ENCODE measurements at regions not wholly inside any gene's neighbourhood (a gene's known extent, or its start where the extent isn't known, plus 50 kb on each side); places are given as distances from the start of the nearest gene placed in this dataset.
"Not testable (repeated sequence)": the region's sequence is repeated elsewhere in the genome, so short reads cannot be mapped to it uniquely, and the experiment has no call there.

DNA sequence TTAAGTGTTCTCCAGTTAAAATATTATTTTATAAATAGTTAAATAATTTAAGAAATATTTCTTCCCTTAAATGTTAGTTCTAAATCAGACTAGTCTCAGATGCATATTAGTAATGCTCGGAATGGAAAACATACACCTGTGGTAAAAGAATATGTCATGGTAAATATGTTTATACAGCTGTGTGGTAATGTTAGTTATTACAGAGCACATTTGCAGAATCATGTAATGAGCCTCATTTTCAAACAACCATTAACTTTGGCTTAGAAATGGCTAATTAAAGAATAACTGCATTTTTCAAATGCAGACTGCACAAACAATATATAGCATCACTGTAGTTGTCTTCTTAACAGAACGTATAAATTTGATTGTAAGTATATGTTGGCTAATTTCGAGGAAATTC, 90.3 kb downstream of the DISP1 start:
- no peak overlapping the region for H3K27ac ChIP-seq (ENCODE audit: low read depth in 2 of 2, low read length in 1 of 2)
- H3F3A ChIP-seq (replicated peaks; ENCODE audit: insufficient read depth), result peaks cover 3% of the 10 kb centered on the region
- POLR2A ChIA-PET, result no interaction called here
- no peaks in the 10 kb centered on the region for H3K36me3 ChIP-seq (replicated peaks in 1 of 2; ENCODE audit: control insufficient read depth in 1 of 2, insufficient read depth in 2 of 2, low read length in 1 of 2)
- H3K4me1 ChIP-seq (ENCODE audit: control insufficient read depth in 1 of 2, insufficient read depth in 2 of 2, low read depth in 1 of 2, low read length in 1 of 2), result peaks cover 3 to 9% of the 10 kb centered on the region in 2 experiments; a peak in 3 of 4 replicates
- H3K4me2 ChIP-seq, result no peak overlapping the region
- CTCF ChIA-PET, result interaction anchor here (1.1 kb wide), 1 partner anchor 9 kb away, joined by 3 read pairs; no protein-coding TSS in a partner anchor
- H3K27me3 ChIP-seq (ENCODE audit: insufficient read depth), result no peaks in the 10 kb centered on the region
- TF ChIP-seq, protein P1, sequence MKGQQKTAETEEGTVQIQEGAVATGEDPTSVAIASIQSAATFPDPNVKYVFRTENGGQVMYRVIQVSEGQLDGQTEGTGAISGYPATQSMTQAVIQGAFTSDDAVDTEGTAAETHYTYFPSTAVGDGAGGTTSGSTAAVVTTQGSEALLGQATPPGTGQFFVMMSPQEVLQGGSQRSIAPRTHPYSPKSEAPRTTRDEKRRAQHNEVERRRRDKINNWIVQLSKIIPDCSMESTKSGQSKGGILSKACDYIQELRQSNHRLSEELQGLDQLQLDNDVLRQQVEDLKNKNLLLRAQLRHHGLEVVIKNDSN (IDR thresholded peaks at IDR 0.05; ENCODE audit: borderline replicate concordance, low read depth), result no peak
- no peak for TF ChIP-seq FOXM1 (IDR thresholded peaks at IDR 0.05; ENCODE audit: low read depth)
- H3K79me2 ChIP-seq (ENCODE audit: insufficient read depth), result no peaks in the 10 kb centered on the region
- H3K9ac ChIP-seq, result no peak overlapping the region
- no peak for DNase-seq
- no peak overlapping the region for H3K4me3 ChIP-seq (ENCODE audit: low read depth in 2 of 2, low read length in 1 of 2)
- H4K20me1 ChIP-seq (ENCODE audit: insufficient read depth), result no peaks in the 10 kb centered on the region
- H3K9me3 ChIP-seq, result no peaks in the 10 kb centered on the region
- H3K9me2 ChIP-seq, result no peaks in the 10 kb centered on the region
- H2AFZ ChIP-seq (ENCODE audit: low read depth), result no peak overlapping the region
- 85% methylated on average over 3 of the region's 3 CpGs for WGBS (ENCODE audit: low lambda C conversion rate)

DNA sequence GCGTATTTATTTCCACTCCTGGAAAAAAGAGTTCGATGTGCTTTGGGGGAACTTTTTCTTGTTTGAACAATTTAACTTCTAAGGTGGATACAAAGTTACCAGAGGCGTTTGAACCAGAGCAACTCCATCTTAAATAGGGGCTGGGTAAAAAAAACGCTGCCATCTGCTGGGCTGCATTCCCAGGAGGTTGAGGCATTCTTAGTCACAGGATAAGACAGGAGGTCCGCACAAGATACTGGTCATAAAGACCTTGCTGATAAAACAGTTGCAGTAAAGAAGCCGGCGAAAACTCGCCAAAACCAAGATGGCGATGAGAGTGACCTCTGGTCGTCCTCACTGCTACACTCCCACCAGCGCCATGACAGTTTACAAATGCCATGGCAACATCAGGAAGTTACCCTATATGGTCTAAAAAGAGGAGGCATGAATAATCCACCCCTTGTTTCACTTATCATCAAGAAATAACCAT, 91.5 kb downstream of the DISP1 start:
- H3K9me3 ChIP-seq; H3K9ac ChIP-seq; H3K79me2 ChIP-seq (ENCODE audit: insufficient read depth); H3K9me2 ChIP-seq; H3K4me3 ChIP-seq (ENCODE audit: low read depth in 2 of 2, low read length in 1 of 2); H4K20me1 ChIP-seq (ENCODE audit: insufficient read depth); H3K4me2 ChIP-seq; POLR2A ChIA-PET; H3F3A ChIP-seq (replicated peaks; ENCODE audit: insufficient read depth); H3K27ac ChIP-seq (ENCODE audit: low read depth in 2 of 2, low read length in 1 of 2); H3K36me3 ChIP-seq (replicated peaks in 1 of 2; ENCODE audit: control insufficient read depth in 1 of 2, insufficient read depth in 2 of 2, low read length in 1 of 2); H2AFZ ChIP-seq (ENCODE audit: low read depth); DNase-seq; H3K27me3 ChIP-seq (ENCODE audit: insufficient read depth): not testable (repeated sequence)
- 90% methylated on average over 11 of the region's 11 CpGs for WGBS (ENCODE audit: low lambda C conversion rate)
- H3K4me1 ChIP-seq (ENCODE audit: control insufficient read depth in 1 of 2, insufficient read depth in 2 of 2, low read depth in 1 of 2, low read length in 1 of 2), result peaks cover 6 to 14% of the 10 kb centered on the region in 2 experiments
- CTCF ChIA-PET, result interaction anchor here (1.1 kb wide), 1 partner anchor 10 kb away, joined by 3 read pairs; no protein-coding TSS in a partner anchor

DNA sequence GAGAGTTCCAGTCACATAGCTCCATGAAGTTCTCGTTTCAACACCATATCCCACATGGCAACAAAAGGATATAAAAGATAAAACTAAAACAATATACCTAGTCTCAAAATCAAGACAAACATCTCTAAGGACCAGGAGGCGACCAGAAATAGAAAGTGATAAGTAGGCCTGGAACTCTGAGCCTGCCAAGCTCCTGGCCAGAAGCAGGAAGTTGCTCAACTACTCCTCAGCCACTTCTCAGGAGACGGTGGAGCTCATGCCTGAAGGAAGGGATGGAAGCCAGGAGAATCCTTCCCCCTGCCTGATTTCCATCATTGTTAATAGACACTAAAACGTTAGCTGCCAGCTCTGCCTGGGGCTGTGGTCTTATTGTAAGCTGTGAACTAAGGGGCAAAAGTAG, 94.7 kb downstream of the DISP1 start:
- Histone ChIP-seq H3K36me3 (replicated peaks in 1 of 2; ENCODE audit: control insufficient read depth in 1 of 2, insufficient read depth in 2 of 2, low read length in 1 of 2) (no peaks in the 10 kb centered on the region), H3K9ac (no peak overlapping the region), H3K4me2 (0 out of 2 replicates have a peak overlapping the region, but pooled peaks have one; percentile 16), H3K9me2 (no peaks in the 10 kb centered on the region), H3K79me2 (ENCODE audit: insufficient read depth) (no peaks in the 10 kb centered on the region), H3F3A (replicated peaks; ENCODE audit: insufficient read depth) (peaks cover 3% of the 10 kb centered on the region), H4K20me1 (ENCODE audit: insufficient read depth) (no peaks in the 10 kb centered on the region), H3K9me3 (no peaks in the 10 kb centered on the region), H2AFZ (ENCODE audit: low read depth) (no peak overlapping the region), H3K27ac (ENCODE audit: low read depth in 2 of 2, low read length in 1 of 2) (peak overlapping the region; percentile 17; a peak in 1 of 4 replicates), H3K27me3 (ENCODE audit: insufficient read depth) (no peaks in the 10 kb centered on the region), H3K4me1 (ENCODE audit: control insufficient read depth in 1 of 2, insufficient read depth in 2 of 2, low read depth in 1 of 2, low read length in 1 of 2) (peaks cover 6 to 20% of the 10 kb centered on the region in 2 experiments), H3K4me3 (ENCODE audit: low read depth in 2 of 2, low read length in 1 of 2) (no peak overlapping the region)
- CTCF ChIA-PET, result no interaction called here
- no peak for TF ChIP-seq EP300 (IDR thresholded peaks at IDR 0.05; ENCODE audit: borderline replicate concordance in 1 of 2, low read depth in 1 of 2, low read length in 1 of 2)
- TF ChIP-seq EZH2phosphoT487 (IDR thresholded peaks at IDR 0.05; ENCODE audit: borderline replicate concordance, low read depth), result no peak
- TF ChIP-seq MEF2A (IDR thresholded peaks at IDR 0.05; ENCODE audit: borderline replicate concordance, low read depth), result peak; percentile 35; the same call in 1 of the 2 replicates
- TF ChIP-seq TAF1 (IDR thresholded peaks at IDR 0.05; ENCODE audit: borderline replicate concordance, low read depth, low read length), result no peak
- no peak for TF ChIP-seq RCOR1 (IDR thresholded peaks at IDR 0.05; ENCODE audit: low read length)
- TF ChIP-seq RXRA (IDR thresholded peaks at IDR 0.05; ENCODE audit: borderline replicate concordance, low read depth), result no peak
- TF ChIP-seq GATA2 (CRISPR knock-in tag; IDR thresholded peaks at IDR 0.05), result no peak
- no peak for TF ChIP-seq CHD2 (IDR thresholded peaks at IDR 0.05; ENCODE audit: low read length, partially characterized antibody)
- no peak for TF ChIP-seq TCF12 (IDR thresholded peaks at IDR 0.05)
- TF ChIP-seq, protein P1 (IDR thresholded peaks at IDR 0.05; ENCODE audit: borderline replicate concordance, low read depth), result no peak
- no peak for TF ChIP-seq POLR2AphosphoS5 (IDR thresholded peaks at IDR 0.05; ENCODE audit: low read depth, low read length)
- peak; percentile 53 for TF ChIP-seq ELF1 (IDR thresholded peaks at IDR 0.05)
- TF ChIP-seq, protein P2, sequence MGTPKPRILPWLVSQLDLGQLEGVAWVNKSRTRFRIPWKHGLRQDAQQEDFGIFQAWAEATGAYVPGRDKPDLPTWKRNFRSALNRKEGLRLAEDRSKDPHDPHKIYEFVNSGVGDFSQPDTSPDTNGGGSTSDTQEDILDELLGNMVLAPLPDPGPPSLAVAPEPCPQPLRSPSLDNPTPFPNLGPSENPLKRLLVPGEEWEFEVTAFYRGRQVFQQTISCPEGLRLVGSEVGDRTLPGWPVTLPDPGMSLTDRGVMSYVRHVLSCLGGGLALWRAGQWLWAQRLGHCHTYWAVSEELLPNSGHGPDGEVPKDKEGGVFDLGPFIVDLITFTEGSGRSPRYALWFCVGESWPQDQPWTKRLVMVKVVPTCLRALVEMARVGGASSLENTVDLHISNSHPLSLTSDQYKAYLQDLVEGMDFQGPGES (IDR thresholded peaks at IDR 0.05; ENCODE audit: low read depth, low read length), result no peak
- no peak for TF ChIP-seq NFIC (IDR thresholded peaks at IDR 0.05; ENCODE audit: borderline replicate concordance)
- TF ChIP-seq SMC3 (IDR thresholded peaks at IDR 0.05; ENCODE audit: low read depth, low read length), result no peak
- TF ChIP-seq, protein P3, sequence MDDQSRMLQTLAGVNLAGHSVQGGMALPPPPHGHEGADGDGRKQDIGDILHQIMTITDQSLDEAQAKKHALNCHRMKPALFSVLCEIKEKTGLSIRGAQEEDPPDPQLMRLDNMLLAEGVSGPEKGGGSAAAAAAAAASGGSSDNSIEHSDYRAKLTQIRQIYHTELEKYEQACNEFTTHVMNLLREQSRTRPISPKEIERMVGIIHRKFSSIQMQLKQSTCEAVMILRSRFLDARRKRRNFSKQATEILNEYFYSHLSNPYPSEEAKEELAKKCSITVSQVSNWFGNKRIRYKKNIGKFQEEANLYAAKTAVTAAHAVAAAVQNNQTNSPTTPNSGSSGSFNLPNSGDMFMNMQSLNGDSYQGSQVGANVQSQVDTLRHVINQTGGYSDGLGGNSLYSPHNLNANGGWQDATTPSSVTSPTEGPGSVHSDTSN (IDR thresholded peaks at IDR 0.05), result no peak
- POLR2A ChIA-PET, result no interaction called here
- DNase-seq, result no peak
- 43% methylated on average over 4 of the region's 4 CpGs for WGBS (ENCODE audit: low lambda C conversion rate)
